A549 (cell line): ENCODE measurements at regions not wholly inside any gene's neighbourhood (a gene's known extent, or its start where the extent isn't known, plus 50 kb on each side); places are given as distances from the start of the nearest gene placed in this dataset.

Experiments
- ATAC-seq, 2 experiments: fragments of 200-7000 bp in 1 of 2; fragments of >200 bp in 1 of 2; cut with Nextera tagmentation in 1 of 2; cut with Tn5 transposase in 1 of 2; 3 replicates each; pipeline versions ENCODE4 v1.8.0 to v1.9.1; 2018 to 2020; ENCODE audit warnings: mild to moderate bottlenecking in 1 of 2, moderate library complexity in 1 of 2
- CTCF ChIA-PET: fragments of 300-600 bp; sonication (Branson Sonifier 250); formaldehyde crosslinking; extraction: SDS; loops from one replicate; lab custom pipeline; 2021; ENCODE audit warnings: antibody characterized with exemption, inconsistent platforms; lab: Yijun Ruan, JAX
- POLR2A ChIA-PET: fragments of 350-600 bp; formaldehyde crosslinking; extraction: SDS; loops from one replicate; lab custom pipeline; 2021; ENCODE audit warnings: antibody characterized with exemption, inconsistent platforms; lab: Yijun Ruan, JAX
- DNase-seq, 2 experiments: peaks; one replicate each; pipeline versions ENCODE4 v3.0.0 to v3.0.0-alpha.2; 2011 to 2016; ENCODE audit warnings: low read depth in 1 of 2, low spot score in 1 of 2
- FAIRE-seq: peaks from 2 replicates; lab custom pipeline; 2011; peaks lifted over from hg19 to GRCh38; lab: Jason Lieb, UNC
- H3K27ac ChIP-seq, 2 experiments: fragments of >200 bp; sonication (Bioruptor Twin); formaldehyde crosslinking; 3 replicates each; pipeline ENCODE4 v1.5.1; 2016 to 2017
- H3K4me1 ChIP-seq: fragments of >200 bp; sonication (Bioruptor Twin); formaldehyde crosslinking; 3 replicates; pipeline ENCODE4 v1.6.1; 2016
- H3K4me2 ChIP-seq: fragments of >200 bp; sonication (Bioruptor Twin); formaldehyde crosslinking; 3 replicates; pipeline ENCODE4 v1.6.1; 2016
- H3K4me3 ChIP-seq: fragments of >200 bp; sonication (Bioruptor Twin); formaldehyde crosslinking; 3 replicates; pipeline ENCODE4 v1.5.1; 2016
- H3K9me3 ChIP-seq: fragments of >200 bp; sonication (Bioruptor Twin); formaldehyde crosslinking; 3 replicates; pipeline ENCODE4 v1.6.1; 2016
- ATOH8 ChIP-seq: fragments of 250-450 bp; sonication (Bioruptor Pico); IDR thresholded peaks from 2 replicates; pipeline ENCODE4 v1.5.0; 2020; ENCODE audit warnings: low read depth, mild to moderate bottlenecking, moderate library complexity
- BHLHE40 ChIP-seq: IDR thresholded peaks from 2 replicates; pipeline ENCODE4 v1.6.1; 2012; ENCODE audit warnings: low read depth, low read length, inconsistent platforms
- CBX2 ChIP-seq: fragments of 200-600 bp; sonication (generic); IDR thresholded peaks from 2 replicates; pipeline ENCODE4 v1.6.1; 2016; ENCODE audit warnings: low read depth, mild to moderate bottlenecking, borderline replicate concordance
- CBX8 ChIP-seq: fragments of 200-600 bp; sonication (generic); IDR thresholded peaks from 2 replicates; pipeline ENCODE4 v1.6.1; 2016
- CEBPB ChIP-seq, 2 experiments: fragments of >200 bp in 1 of 2; sonication (Bioruptor Twin) in 1 of 2; formaldehyde crosslinking in 1 of 2; IDR thresholded peaks; 2 replicates each; pipeline ENCODE4 v1.6.1; 2012 to 2016
- CHD2 ChIP-seq: fragments of 150-350 bp; IDR thresholded peaks from 2 replicates; pipeline ENCODE4 v1.6.1; 2014; ENCODE audit warnings: low read length; ENCODE audit not compliant: partially characterized antibody
- CHD4 ChIP-seq: fragments of 200-600 bp; sonication (generic); IDR thresholded peaks from 2 replicates; pipeline ENCODE4 v1.6.1; 2016; ENCODE audit warnings: antibody characterized with exemption, mild to moderate bottlenecking, borderline replicate concordance
- CTCF ChIP-seq: fragments of >200 bp; sonication (Bioruptor Twin); formaldehyde crosslinking; IDR thresholded peaks from 3 replicates; pipeline ENCODE4 v1.5.1; 2016
- EP300 ChIP-seq, 2 experiments: fragments of >200 bp; sonication (Bioruptor Twin); formaldehyde crosslinking; IDR thresholded peaks; 2 replicates in 1 of 2; 3 replicates in 1 of 2; pipeline ENCODE4 v1.6.1; 2016 to 2017
- ESRRA ChIP-seq: fragments of 150-350 bp; IDR thresholded peaks from 2 replicates; pipeline ENCODE4 v1.6.1; 2014; ENCODE audit warnings: mild to moderate bottlenecking, low read length, borderline replicate concordance
- FOSB ChIP-seq: fragments of 250-450 bp; sonication (Bioruptor Pico); IDR thresholded peaks from 2 replicates; pipeline ENCODE4 v1.5.0; 2020; ENCODE audit warnings: mild to moderate bottlenecking, moderate library complexity
- FOSL2 ChIP-seq, 2 experiments: fragments of 450-650 bp in 1 of 2; fragments of >200 bp in 1 of 2; sonication (Bioruptor Twin) in 1 of 2; formaldehyde crosslinking; IDR thresholded peaks; 2 replicates each; pipeline versions ENCODE4 v1.5.0 to v1.6.1; 2016 to 2020; ENCODE audit warnings: mild to moderate bottlenecking in 1 of 2, moderate library complexity in 1 of 2
- FOXS1 ChIP-seq: fragments of 250-450 bp; sonication (Bioruptor Pico); IDR thresholded peaks from 2 replicates; pipeline ENCODE4 v1.5.0; 2020; ENCODE audit warnings: mild to moderate bottlenecking, moderate library complexity
- GATA3 ChIP-seq: IDR thresholded peaks from 2 replicates; pipeline ENCODE4 v1.6.1; 2012; ENCODE audit warnings: borderline replicate concordance
- HDAC2 ChIP-seq: fragments of 200-600 bp; sonication (generic); IDR thresholded peaks from 2 replicates; pipeline ENCODE4 v1.6.1; 2016
- HOXB13 ChIP-seq: fragments of 250-450 bp; sonication (Bioruptor Pico); IDR thresholded peaks from 2 replicates; pipeline ENCODE4 v1.5.0; 2020; ENCODE audit warnings: low read depth, mild to moderate bottlenecking, moderate library complexity
- KDM5A ChIP-seq: fragments of 200-600 bp; sonication (generic); IDR thresholded peaks from 2 replicates; pipeline ENCODE4 v1.6.1; 2016; ENCODE audit warnings: antibody characterized with exemption, mild to moderate bottlenecking
- MAX ChIP-seq: IDR thresholded peaks from 2 replicates; pipeline ENCODE4 v1.6.1; 2012
- MAZ ChIP-seq: fragments of 150-350 bp; IDR thresholded peaks from 2 replicates; pipeline ENCODE4 v1.6.1; 2014; ENCODE audit warnings: antibody characterized with exemption, low read depth, low read length, borderline replicate concordance
- NFE2L2 ChIP-seq: fragments of 150-350 bp; conservative IDR thresholded peaks from 2 replicates; pipeline ENCODE4 v1.6.1; 2014; ENCODE audit warnings: low read length
- PHF8 ChIP-seq: fragments of 200-600 bp; sonication (generic); IDR thresholded peaks from 2 replicates; pipeline ENCODE4 v1.6.1; 2016; ENCODE audit warnings: low read depth, mild to moderate bottlenecking, antibody characterized with exemption, moderate library complexity, borderline replicate concordance
- POLR2AphosphoS2 ChIP-seq: conservative IDR thresholded peaks from 2 replicates; pipeline ENCODE4 v1.6.1; 2012; ENCODE audit warnings: low read length, improper control_type of control experiment, inconsistent platforms
- RARB ChIP-seq: fragments of 250-450 bp; sonication (Bioruptor Pico); IDR thresholded peaks from 2 replicates; pipeline ENCODE4 v1.8.0; 2021; ENCODE audit warnings: mild to moderate bottlenecking, moderate library complexity
- RCOR1 ChIP-seq: fragments of 150-350 bp; IDR thresholded peaks from 2 replicates; pipeline ENCODE4 v1.6.1; 2014; ENCODE audit warnings: antibody characterized with exemption, low read length, low read depth
- RFX5 ChIP-seq: fragments of 450-650 bp; IDR thresholded peaks from 2 replicates; pipeline ENCODE4 v1.7.1; 2014; ENCODE audit warnings: antibody characterized with exemption, mild to moderate bottlenecking, moderate library complexity
- SMC3 ChIP-seq: fragments of >200 bp; sonication (Bioruptor Twin); formaldehyde crosslinking; IDR thresholded peaks from 3 replicates; pipeline ENCODE4 v1.6.1; 2018; ENCODE audit warnings: inconsistent platforms
- SREBF2 ChIP-seq: fragments of 450-650 bp; IDR thresholded peaks from 2 replicates; pipeline ENCODE4 v1.6.1; 2014; ENCODE audit warnings: mild to moderate bottlenecking, moderate library complexity
- TFCP2L1 ChIP-seq: fragments of 250-450 bp; sonication (Bioruptor Pico); IDR thresholded peaks from 2 replicates; pipeline ENCODE4 v1.5.0; 2021; ENCODE audit warnings: mild to moderate bottlenecking
- TP53 ChIP-seq: fragments of 250-450 bp; sonication (Bioruptor Pico); IDR thresholded peaks from 2 replicates; pipeline ENCODE4 v1.5.0; 2021; ENCODE audit warnings: mild to moderate bottlenecking, moderate library complexity
- ZC3H11A ChIP-seq: fragments of 450-650 bp; IDR thresholded peaks from 2 replicates; pipeline ENCODE4 v1.6.1; 2014; ENCODE audit warnings: antibody characterized with exemption, mild to moderate bottlenecking
- ZNF302 ChIP-seq: fragments of 250-450 bp; sonication (Bioruptor Pico); IDR thresholded peaks from 2 replicates; pipeline ENCODE4 v1.9.0; 2021; ENCODE audit warnings: inconsistent platforms, mild to moderate bottlenecking, moderate library complexity
- WGBS: methylation state at CpG from one replicate; pipeline ENCODE4 v1.1.6; 2017; ENCODE audit errors: missing lambda C conversion rate; 5-methylcytosine and 5-hydroxymethylcytosine counted together
- TF ChIP-seq, protein P1 (sequence below): fragments of >200 bp; sonication (Bioruptor Twin); formaldehyde crosslinking; IDR thresholded peaks from 2 replicates; pipeline ENCODE4 v1.6.1; 2016
- TF ChIP-seq, protein P2 (sequence below): fragments of 150-350 bp; IDR thresholded peaks from 2 replicates; pipeline ENCODE4 v1.6.1; 2014; ENCODE audit warnings: low read depth, mild to moderate bottlenecking, low read length
- TF ChIP-seq, protein P3 (sequence below): IDR thresholded peaks from 2 replicates; pipeline ENCODE4 v1.6.1; 2012; ENCODE audit warnings: low read depth, borderline replicate concordance

DNA sequence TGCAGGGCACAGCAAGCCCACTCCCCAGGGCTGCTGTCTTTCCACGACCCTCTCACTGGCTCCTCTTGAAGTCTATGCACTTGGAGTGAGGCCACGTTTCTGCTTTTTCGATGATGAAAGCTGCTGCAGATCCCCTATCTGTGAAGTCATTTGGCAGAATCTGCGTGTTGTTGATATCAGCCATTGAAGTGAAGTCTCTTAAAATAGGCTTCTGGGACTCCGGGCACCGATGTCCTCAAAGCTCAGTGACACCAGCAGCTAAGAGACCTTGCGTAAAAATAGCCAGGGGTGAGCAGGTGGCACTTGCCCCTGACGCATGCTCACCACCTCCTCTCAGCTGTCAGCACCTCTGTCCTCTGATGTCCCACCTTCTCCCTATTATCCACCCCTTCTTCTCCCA is 89.4 kb upstream of the FHL2 start:
- H3K4me2 ChIP-seq, result no peak overlapping the region
- TF ChIP-seq HOXB13, result no peak
- TF ChIP-seq ESRRA, result no peak
- TF ChIP-seq TFCP2L1 (CRISPR knock-in tag), result no peak
- no peak for TF ChIP-seq BHLHE40
- TF ChIP-seq KDM5A, result no peak
- TF ChIP-seq CTCF, result no peak
- no peak for TF ChIP-seq NFE2L2
- TF ChIP-seq RFX5, result no peak
- TF ChIP-seq CHD2, result no peak
- no peak for TF ChIP-seq CBX2
- no peak for TF ChIP-seq RARB
- TF ChIP-seq FOSL2 (IDR thresholded peaks at IDR 0.05), result no peak
- no peak for TF ChIP-seq FOSL2 (CRISPR knock-in tag; IDR thresholded peaks at IDR 0.05)
- no peak for TF ChIP-seq EP300 (IDR thresholded peaks at IDR 0.05)
- TF ChIP-seq CHD4, result no peak
- no peak for TF ChIP-seq CBX8
- TF ChIP-seq HDAC2, result no peak
- no peak for TF ChIP-seq RCOR1
- no peak for TF ChIP-seq POLR2AphosphoS2
- TF ChIP-seq, protein P1, sequence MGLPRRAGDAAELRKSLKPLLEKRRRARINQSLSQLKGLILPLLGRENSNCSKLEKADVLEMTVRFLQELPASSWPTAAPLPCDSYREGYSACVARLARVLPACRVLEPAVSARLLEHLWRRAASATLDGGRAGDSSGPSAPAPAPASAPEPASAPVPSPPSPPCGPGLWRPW, result no peak
- FAIRE-seq, result no peak
- ChIA-PET POLR2A (no interaction called here), CTCF (no interaction called here)
- no peak overlapping the region for H3K4me3 ChIP-seq
- WGBS, result 79% methylated on average over 8 of the region's 8 CpGs
- DNase-seq, result no peak
- no peaks in the 10 kb centered on the region for H3K4me1 ChIP-seq
- peaks cover 18% of the 10 kb centered on the region for H3K9me3 ChIP-seq
- H3K27ac ChIP-seq, result no peak overlapping the region
- no peak for ATAC-seq

- TF ChIP-seq POLR2AphosphoS2 (no peak), ZC3H11A (no peak), SMC3 (no peak), ATOH8 (CRISPR knock-in tag) (no peak), CEBPB (IDR thresholded peaks at IDR 0.05) (no peak), TP53 (CRISPR knock-in tag) (no peak), FOXS1 (CRISPR knock-in tag) (no peak), SREBF2 (no peak), MAX (no peak), PHF8 (no peak), NFE2L2 (no peak), KDM5A (no peak), MAZ (no peak), FOSB (no peak), ZNF302 (no peak), GATA3 (no peak)
- TF ChIP-seq, protein P2, sequence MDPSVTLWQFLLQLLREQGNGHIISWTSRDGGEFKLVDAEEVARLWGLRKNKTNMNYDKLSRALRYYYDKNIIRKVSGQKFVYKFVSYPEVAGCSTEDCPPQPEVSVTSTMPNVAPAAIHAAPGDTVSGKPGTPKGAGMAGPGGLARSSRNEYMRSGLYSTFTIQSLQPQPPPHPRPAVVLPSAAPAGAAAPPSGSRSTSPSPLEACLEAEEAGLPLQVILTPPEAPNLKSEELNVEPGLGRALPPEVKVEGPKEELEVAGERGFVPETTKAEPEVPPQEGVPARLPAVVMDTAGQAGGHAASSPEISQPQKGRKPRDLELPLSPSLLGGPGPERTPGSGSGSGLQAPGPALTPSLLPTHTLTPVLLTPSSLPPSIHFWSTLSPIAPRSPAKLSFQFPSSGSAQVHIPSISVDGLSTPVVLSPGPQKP, result no peak
- TF ChIP-seq, protein P3, sequence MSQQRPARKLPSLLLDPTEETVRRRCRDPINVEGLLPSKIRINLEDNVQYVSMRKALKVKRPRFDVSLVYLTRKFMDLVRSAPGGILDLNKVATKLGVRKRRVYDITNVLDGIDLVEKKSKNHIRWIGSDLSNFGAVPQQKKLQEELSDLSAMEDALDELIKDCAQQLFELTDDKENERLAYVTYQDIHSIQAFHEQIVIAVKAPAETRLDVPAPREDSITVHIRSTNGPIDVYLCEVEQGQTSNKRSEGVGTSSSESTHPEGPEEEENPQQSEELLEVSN, result no peak
- H3K4me1 ChIP-seq, result no peaks in the 10 kb centered on the region
- FAIRE-seq (no peak), DNase-seq (no peak), ATAC-seq (no peak)
- WGBS, result 67% methylated on average over 16 of the region's 21 CpGs
- H3K9me3 ChIP-seq, result peaks cover 9% of the 10 kb centered on the region
- CTCF ChIA-PET, result interaction anchor here (1.8 kb wide), 1 partner anchor 32 kb away, joined by 5 read pairs; no protein-coding TSS in a partner anchor
- H3K27ac ChIP-seq, result no peak overlapping the region
- no peak overlapping the region for H3K4me3 ChIP-seq
- POLR2A ChIA-PET, result no interaction called here
- no peak overlapping the region for H3K4me2 ChIP-seq
Measured at GRCh38 chr2:105487142-105488069, 88.6 kb upstream of the FHL2 start.
